ENCODE measurements at regions not wholly inside any gene's neighbourhood (a gene's known extent, or its start where the extent isn't known, plus 50 kb on each side); places are given as distances from the start of the nearest gene placed in this dataset.

DNA sequence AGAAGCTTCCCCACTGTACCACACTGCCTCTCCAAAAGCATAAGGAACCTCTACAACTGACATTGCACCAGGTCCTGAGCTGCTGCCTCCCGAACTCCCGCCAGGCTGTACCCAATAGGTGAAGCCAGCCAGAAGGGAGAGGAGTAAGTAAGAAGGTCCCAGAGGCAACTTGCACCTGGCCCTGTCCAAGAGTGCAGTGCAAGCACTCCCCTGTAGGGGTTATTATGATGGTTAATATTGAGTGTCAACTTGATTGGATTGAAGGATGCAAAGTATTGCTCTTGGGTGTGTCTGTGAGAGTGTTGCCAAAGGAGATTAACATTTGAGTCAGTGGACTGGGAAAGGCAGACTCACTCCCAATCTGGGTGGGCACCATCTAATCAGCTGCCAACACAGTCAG is 879.3 kb upstream of the SLIT2 start:
- DNase-seq (ENCODE audit: low read depth in 4 of 4, low spot score in 2 of 4), result no peak

DNA sequence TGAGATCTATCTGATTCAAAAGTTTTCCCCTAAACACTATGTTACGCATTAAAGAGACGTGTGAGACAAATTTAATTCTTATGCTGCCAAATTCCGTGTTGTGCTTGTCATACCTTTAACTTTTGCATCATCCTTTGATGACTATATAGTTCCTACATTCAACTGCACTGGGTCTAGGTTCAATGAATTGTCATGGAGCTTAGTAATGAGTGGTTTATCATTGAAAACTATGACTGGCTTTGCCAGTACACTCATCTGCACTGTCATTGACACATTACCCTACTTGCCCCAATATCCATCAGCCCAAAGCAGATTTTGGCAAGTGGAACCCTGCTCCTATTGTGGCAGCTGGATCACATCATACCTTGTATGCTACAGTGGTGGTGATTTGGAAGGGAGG is 882.9 kb upstream of the SLIT2 start:
- no peak for DNase-seq (ENCODE audit: low read depth in 4 of 4, low spot score in 2 of 4)

- DNase-seq (ENCODE audit: low read depth in 4 of 4, low spot score in 2 of 4), result no peak
Observed at GRCh38 chr4:19366916-19367315, 884.8 kb upstream of the SLIT2 start.

GRCh38 chr4:19358015-19358414 is 893.7 kb upstream of the SLIT2 start:
- no peak for DNase-seq (ENCODE audit: low read depth in 4 of 4, low spot score in 2 of 4)

GRCh38 chr4:19349416-19349815 is 902.3 kb upstream of the SLIT2 start:
- DNase-seq (ENCODE audit: low read depth in 4 of 4, low spot score in 2 of 4), result no peak

DNA sequence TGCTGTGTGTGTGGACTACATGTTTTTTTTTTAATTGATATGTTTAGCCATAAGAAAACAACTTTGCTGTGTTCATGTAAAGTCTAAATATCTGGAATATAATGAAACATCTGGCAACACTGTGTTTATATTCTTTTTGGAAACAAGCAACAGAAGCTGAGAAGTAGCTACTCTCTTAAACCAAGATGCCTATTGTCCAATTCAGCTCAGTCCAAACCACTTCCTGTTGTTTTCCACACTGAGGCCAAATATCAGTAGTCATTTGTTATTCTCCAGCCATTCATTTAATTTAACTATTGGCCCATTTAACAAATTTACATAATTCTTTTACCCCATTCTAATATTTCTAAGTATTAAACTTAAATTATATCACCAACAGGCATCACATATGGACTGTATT is 903.0 kb upstream of the SLIT2 start:
- DNase-seq (ENCODE audit: low read depth in 4 of 4, low spot score in 2 of 4), result no peak

GRCh38 chr4:19346636-19347035 is 905.1 kb upstream of the SLIT2 start:
- no peak for DNase-seq (ENCODE audit: low read depth in 4 of 4, low spot score in 2 of 4)

- no peak for DNase-seq (ENCODE audit: low read depth in 4 of 4, low spot score in 2 of 4)
Observed at GRCh38 chr4:19329631-19330030, 922.1 kb upstream of the SLIT2 start.

- DNase-seq (ENCODE audit: low read depth in 4 of 4, low spot score in 2 of 4), result no peak
Observed at GRCh38 chr4:19329077-19329476, 922.6 kb upstream of the SLIT2 start.

GRCh38 chr4:19327364-19327763 is 924.3 kb upstream of the SLIT2 start:
- DNase-seq (ENCODE audit: low read depth in 4 of 4, low spot score in 2 of 4), result no peak

- no peak for DNase-seq (ENCODE audit: low read depth in 4 of 4, low spot score in 2 of 4)
Observed at GRCh38 chr4:19324184-19324583, 927.5 kb upstream of the SLIT2 start.

DNA sequence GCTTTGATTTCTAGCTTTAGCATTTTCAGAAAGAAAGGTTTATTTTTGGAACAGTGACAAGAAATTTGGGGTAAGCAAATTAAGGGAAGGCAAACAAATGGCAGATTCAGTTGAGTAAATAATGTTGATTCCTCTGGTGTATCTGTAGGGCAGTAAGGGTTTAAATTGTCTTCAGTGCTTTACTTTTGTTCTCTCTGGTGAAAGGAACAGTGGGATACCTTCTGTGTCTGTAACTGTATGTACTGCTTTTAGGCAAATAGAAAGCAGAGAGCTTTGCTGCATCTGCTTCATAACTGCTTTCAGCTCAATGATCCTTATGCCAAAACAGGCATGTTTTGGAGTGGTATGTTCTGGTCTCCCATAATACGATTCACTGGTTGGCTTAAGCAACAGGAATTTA is 932.1 kb upstream of the SLIT2 start:
- DNase-seq (ENCODE audit: low read depth in 4 of 4, low spot score in 2 of 4), result no peak

- DNase-seq (ENCODE audit: low read depth in 4 of 4, low spot score in 2 of 4), result no peak
Observed at GRCh38 chr4:19317377-19317776, 934.3 kb upstream of the SLIT2 start.

- DNase-seq (ENCODE audit: low read depth in 4 of 4, low spot score in 2 of 4), result no peak
Observed at GRCh38 chr4:19314116-19314515, 937.6 kb upstream of the SLIT2 start.

DNA sequence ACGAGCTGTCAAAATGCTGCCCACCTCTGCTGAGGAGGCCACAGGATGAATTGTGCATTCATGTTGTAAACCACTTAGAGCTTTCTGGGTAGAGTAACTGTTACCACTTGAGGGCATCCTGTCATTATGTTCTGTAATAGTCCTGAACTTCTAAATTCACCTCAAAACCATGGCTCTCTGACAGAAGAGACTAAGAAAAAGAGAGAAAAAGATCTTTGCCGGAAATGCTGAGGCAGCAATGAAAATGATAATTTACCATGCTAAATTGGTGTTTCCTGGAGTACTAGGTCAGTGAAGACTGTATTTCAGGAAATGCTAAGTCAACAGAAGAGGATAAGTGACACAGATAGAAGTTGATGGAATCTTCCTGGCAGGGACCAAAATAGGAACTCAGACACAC is 942.3 kb upstream of the SLIT2 start:
- DNase-seq (ENCODE audit: low read depth in 4 of 4, low spot score in 2 of 4), result no peak

GRCh38 chr4:19304028-19304427 is 947.7 kb upstream of the SLIT2 start:
- DNase-seq (ENCODE audit: low read depth in 4 of 4, low spot score in 2 of 4), result no peak

- no peak for DNase-seq (ENCODE audit: low read depth in 4 of 4, low spot score in 2 of 4)
Observed at GRCh38 chr4:19301527-19301926, 950.2 kb upstream of the SLIT2 start.

DNA sequence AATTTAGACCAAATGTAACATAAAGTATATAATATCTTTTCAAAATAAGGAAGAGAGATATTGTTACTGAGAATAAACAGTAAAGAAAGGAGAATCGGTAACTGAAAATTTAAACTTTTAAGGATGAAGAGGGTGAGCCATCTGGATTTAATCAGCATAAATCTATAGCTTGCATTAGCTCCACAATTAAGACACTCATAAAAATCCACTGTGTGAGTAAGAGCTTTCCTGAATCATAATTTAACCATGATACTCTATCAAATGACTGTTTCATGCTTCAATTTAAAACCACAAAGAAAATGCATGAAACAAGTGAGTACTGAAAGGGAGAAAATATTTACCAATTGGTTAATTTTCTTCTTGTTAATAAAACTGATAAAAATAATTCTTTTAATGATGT is 951.5 kb upstream of the SLIT2 start:
- no peak for DNase-seq (ENCODE audit: low read depth in 4 of 4, low spot score in 2 of 4)

DNA sequence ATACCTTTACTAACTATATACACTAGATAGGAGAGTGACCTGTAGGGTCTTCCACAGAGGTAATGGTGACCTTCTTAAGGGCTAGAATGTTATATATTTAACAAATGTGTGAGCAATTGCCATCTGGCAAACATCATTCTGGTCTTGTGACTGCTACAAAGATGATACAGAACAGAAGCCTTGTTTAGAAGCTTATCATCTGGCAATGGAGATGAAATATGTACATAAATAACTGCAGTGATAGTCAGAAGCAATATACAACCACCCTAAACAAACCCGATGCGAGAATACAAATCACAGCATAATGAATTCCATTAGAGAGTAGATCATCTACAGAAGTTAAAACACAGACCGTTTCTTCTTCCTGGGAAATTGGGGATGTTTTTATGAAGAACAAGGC is 952.7 kb upstream of the SLIT2 start:
- no peak for DNase-seq (ENCODE audit: low read depth in 4 of 4, low spot score in 2 of 4)

DNA sequence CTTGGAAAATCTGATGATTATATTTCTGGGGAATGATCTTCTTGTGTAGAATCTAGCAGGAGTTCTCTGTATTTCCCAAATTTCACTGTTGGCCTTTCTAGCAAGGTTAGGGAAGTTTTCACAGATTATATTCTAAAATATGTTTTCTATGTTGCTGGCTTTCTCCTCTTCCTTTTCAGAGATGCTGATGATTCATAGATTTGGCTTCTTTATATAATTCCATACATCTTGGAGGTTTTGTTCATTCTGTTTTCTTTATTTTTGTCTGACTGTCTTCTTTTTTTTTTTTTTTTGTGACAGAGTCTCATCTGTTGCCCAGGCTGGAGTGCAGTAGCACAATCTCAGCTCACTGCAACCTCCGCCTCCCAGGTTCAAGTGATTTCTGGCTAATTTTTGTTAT is 957.9 kb upstream of the SLIT2 start:
- DNase-seq (ENCODE audit: low read depth in 4 of 4, low spot score in 2 of 4), result no peak

- DNase-seq (ENCODE audit: low read depth in 4 of 4, low spot score in 2 of 4), result no peak
Observed at GRCh38 chr4:19293080-19293479, 958.6 kb upstream of the SLIT2 start.

DNA sequence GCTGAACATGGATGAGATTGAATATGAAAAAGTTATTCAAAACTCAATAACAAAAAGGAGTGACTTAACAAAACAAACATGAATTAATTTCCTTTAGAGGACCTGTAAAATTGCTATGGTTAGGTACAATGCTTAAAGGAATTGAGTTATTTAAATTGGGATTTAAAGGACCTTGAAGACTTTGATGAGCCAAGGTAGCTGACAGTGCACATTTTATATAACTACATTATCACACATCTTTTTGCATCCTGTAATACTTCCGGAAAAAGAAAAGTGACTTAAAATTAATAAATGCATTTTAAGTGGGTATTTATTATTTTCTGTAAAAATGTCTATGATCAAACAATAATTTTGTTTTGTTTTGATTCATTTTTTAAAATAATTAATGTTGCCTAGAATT is 964.8 kb upstream of the SLIT2 start:
- no peak for DNase-seq (ENCODE audit: low read depth in 4 of 4, low spot score in 2 of 4)

- DNase-seq (ENCODE audit: low read depth in 4 of 4, low spot score in 2 of 4), result no peak
Observed at GRCh38 chr4:19285146-19285545, 966.6 kb upstream of the SLIT2 start.

GRCh38 chr4:19278665-19279064 is 973.0 kb upstream of the SLIT2 start:
- DNase-seq (ENCODE audit: low read depth in 4 of 4, low spot score in 2 of 4), result no peak

All from left renal cortex interstitium (tissue), 4 donors.